Cardiac fibroblast (primary cell): ENCODE measurements at regions not wholly inside any gene's neighbourhood (a gene's known extent, or its start where the extent isn't known, plus 50 kb on each side); places are given as distances from the start of the nearest gene placed in this dataset.

Source experiments
- DNase-seq, 2 donors: peaks; one replicate each; pipeline versions ENCODE4 v3.0.0 to v3.0.0-alpha.2; 2010; ENCODE audit warnings: low read depth in 2 of 2
- H3K4me3 ChIP-seq, 2 donors: replicated peaks in 1 of 2; 1 replicate in 1 of 2; 2 replicates in 1 of 2; pipeline ENCODE4 v1.5.1; 2011; ENCODE audit warnings: low read depth in 2 of 2, low read length in 2 of 2, mild to moderate bottlenecking in 2 of 2, moderate library complexity in 1 of 2
- CTCF ChIP-seq: IDR thresholded peaks from one replicate; pipeline ENCODE4 v1.5.1; 2011; ENCODE audit warnings: low read depth, mild to moderate bottlenecking, low read length, inconsistent platforms

GRCh38 chrX:3231766-3232165 lies 114.7 kb downstream of the MXRA5 start:
- peak in 1 of 2 donors; percentile 3 for DNase-seq
- TF ChIP-seq CTCF, result no peak
- H3K4me3 ChIP-seq, result no peak overlapping the region

- DNase-seq, result no peak
- TF ChIP-seq CTCF, result no peak
- no peak overlapping the region for H3K4me3 ChIP-seq
These were observed 116.0 kb downstream of the MXRA5 start for GRCh38 chrX:3230496-3230895.

- H3K4me3 ChIP-seq, result no peak overlapping the region
- no peak for TF ChIP-seq CTCF
- no peak for DNase-seq
These were observed 118.9 kb downstream of the MXRA5 start for GRCh38 chrX:3227526-3227925.

- no peak for DNase-seq
- TF ChIP-seq CTCF, result no peak
- H3K4me3 ChIP-seq, result no peak overlapping the region
These were observed 120.4 kb downstream of the MXRA5 start for GRCh38 chrX:3226087-3226486.

- TF ChIP-seq CTCF, result no peak
- no peak overlapping the region for H3K4me3 ChIP-seq
- DNase-seq, result no peak
These were observed 124.8 kb downstream of the MXRA5 start for GRCh38 chrX:3221643-3222042.

- no peak overlapping the region for H3K4me3 ChIP-seq
- no peak for TF ChIP-seq CTCF
- DNase-seq, result no peak
These were observed 126.8 kb downstream of the MXRA5 start for GRCh38 chrX:3219667-3220066.

- DNase-seq, result no peak
- H3K4me3 ChIP-seq, result no peak overlapping the region
- TF ChIP-seq CTCF, result no peak
These were observed 127.2 kb downstream of the MXRA5 start for GRCh38 chrX:3219231-3219630.
